ENCODE measurements at regions not wholly inside any gene's neighbourhood (a gene's known extent, or its start where the extent isn't known, plus 50 kb on each side); places are given as distances from the start of the nearest gene placed in this dataset.

DNA sequence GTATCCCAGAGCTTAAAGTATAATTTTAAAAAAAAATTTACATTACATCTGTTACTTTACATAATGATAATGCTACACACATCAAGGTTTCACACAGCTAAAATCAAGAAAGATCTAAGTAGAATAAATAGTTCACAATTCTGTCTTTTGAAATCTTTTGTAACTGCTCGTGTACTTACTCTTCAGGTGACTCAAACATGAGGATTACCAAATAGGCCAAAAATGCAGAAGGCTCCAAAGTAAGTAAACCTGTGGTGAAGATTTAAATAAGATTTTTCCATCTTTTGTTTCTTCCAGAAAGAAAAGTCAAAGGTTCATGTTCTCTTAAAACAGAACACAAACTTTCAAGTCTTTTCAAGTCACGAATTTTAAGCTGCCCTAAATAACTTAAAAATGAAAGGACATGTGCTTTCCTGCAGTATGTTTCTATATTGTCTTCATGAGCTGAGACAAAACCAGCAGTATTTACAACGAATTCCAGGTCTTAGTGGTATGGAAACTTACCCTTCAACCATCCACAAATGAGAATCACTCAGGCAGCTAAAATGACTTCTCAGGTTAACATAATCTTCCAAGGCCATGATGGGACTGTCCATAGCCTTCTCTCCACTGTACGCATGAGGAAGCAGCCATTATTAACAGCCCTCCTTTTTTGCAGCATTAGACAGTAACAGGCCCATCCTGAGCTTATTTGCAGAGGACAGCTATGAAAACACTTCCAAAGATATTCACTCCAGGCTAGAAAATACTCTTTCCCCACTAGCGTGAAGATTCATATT lies 172.8 kb upstream of the EDNRA start:
- TF ChIP-seq, protein P1, sequence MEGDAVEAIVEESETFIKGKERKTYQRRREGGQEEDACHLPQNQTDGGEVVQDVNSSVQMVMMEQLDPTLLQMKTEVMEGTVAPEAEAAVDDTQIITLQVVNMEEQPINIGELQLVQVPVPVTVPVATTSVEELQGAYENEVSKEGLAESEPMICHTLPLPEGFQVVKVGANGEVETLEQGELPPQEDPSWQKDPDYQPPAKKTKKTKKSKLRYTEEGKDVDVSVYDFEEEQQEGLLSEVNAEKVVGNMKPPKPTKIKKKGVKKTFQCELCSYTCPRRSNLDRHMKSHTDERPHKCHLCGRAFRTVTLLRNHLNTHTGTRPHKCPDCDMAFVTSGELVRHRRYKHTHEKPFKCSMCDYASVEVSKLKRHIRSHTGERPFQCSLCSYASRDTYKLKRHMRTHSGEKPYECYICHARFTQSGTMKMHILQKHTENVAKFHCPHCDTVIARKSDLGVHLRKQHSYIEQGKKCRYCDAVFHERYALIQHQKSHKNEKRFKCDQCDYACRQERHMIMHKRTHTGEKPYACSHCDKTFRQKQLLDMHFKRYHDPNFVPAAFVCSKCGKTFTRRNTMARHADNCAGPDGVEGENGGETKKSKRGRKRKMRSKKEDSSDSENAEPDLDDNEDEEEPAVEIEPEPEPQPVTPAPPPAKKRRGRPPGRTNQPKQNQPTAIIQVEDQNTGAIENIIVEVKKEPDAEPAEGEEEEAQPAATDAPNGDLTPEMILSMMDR (conservative IDR thresholded peaks at IDR 0.05), result no peak
- TF ChIP-seq ZFX (IDR thresholded peaks at IDR 0.05), result no peak
